NCI-H460 (cell line): ENCODE measurements at regions not wholly inside any gene's neighbourhood (a gene's known extent, or its start where the extent isn't known, plus 50 kb on each side); places are given as distances from the start of the nearest gene placed in this dataset.

Source experiments
- DNase-seq: peaks from one replicate; pipeline ENCODE4 v3.0.0-alpha.2; 2016; ENCODE audit warnings: low read depth; ENCODE audit errors: extremely low read depth

DNA sequence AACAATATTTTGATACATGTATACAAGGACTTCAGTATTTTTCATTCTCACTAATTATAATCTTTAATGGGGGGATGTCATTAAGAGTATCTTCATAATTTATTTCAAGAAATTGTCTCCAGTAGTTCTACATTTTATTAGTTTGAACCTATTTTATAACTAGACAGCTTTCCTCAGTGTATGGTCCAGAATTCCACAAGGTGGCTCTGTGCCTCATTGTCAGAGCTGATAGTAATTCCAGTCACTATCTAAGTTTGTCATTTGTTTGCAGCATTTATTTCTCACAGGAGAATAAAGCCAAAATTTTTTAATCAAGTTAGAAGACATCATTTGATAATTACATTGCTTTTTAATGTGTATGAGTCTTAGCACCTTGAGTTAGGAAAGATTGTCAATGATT, 1633.0 kb upstream of the PCDH20 start:
- peak; percentile 2 for DNase-seq

DNA sequence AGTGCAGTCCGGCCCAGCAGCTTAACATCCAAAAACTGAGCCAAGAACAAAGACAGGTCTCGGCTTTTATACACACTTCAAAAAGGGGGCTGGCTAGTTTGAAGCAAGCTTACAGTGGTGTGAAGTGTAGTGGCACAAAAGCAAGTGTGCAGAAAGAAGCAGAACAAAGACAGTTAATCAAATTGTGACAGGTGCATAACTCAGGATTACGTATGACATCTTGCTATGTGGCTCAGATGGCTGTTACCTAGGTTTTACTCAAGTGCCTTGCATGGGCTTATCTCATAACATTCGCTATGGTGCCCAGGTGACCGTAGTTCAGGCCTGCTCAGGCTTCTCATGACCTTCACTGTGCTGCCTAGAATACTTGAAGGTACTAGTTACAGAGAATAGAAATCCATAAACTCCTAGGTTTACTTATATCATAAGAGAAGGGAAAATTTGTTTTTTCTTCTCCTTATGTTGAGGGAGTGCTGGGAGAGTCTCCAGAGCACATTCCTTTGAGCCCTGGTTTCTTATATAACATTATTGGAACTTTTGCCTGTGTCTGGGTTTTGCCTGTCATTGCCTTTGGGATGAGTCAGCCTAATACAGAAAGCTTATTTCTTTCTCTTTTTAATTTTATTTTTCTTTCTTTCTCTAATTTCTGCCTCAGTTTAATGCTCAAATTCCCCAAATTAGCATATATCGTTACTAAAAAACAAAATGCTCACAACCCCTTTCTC, 1629.1 kb upstream of the PCDH20 start:
- DNase-seq = no peak

DNA sequence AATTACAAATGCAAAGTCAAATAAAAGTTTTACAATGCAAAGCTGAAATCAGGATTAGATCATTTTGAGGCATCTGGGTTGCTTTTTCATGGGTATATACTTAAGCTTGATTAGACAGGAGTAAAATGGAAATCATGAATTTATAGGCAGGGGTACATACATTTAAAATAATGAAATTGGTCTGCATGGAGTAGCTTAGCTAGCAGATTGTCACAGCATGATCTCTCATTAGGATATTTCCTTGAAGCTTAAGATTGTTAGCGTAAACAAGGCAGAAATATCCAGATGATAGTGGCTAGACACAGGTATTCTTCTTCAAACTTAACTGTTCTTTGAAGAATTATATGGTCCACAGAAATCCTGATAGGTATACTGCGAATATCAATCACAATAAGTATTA, 1627.0 kb upstream of the PCDH20 start:
- no peak for DNase-seq

DNA sequence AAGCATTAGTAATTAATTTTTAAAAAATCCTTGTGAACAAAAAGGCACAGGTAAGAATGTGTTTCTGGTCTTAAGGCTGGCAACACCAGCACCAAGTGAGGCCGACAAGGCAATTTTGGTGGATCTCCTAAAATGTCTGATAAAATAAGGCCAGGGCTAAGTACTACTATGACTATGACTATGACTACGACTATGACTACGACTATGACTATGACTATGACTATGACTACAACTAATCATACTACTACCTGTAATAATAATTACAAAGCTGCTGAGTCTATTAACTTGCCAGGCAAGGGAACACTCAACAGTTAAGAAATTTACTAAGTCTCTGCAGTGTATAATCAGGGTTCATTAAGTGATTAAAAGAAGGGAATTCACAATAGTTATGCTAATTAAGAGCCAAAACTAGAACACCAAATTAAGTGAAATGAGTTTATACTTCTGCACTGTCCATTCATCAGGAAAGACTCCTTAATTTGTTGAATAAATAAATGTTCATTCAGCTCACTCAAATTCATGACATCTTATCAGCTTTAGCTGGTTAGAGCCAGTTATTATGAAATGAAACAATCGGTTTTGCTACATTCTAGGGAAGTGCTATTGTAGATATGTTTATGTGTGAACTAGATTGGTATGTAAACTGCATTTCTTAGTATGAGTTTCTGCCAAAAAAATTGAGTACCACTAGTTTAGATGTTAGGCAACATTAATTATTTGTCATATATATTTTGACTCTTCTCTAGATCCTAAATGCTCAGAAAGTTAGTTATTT, 1626.2 kb upstream of the PCDH20 start:
- no peak for DNase-seq

DNA sequence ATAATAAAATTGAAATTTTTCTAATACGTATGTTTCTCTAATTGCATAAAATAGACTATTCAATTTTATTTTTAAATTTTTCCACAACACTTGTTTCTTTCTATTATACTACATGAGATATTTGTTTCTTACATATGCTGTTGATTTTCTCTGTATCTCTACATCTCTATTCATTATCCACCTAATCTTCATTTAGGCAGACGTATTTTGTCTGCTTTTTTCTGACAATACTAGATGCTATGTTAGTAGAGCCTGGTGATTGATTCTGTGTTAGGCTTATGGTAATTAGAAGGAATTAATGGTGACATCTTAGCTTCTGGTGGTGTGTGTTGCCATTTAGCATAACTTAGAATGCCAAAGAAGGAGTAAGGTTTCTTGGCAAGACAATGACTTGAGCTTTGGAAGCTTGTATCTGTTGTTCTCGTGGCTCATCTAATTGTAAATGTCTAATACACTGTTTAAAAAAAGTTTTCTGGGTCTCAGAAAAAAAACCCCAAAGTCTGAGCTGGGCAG, 1610.7 kb upstream of the PCDH20 start:
- DNase-seq = no peak

DNA sequence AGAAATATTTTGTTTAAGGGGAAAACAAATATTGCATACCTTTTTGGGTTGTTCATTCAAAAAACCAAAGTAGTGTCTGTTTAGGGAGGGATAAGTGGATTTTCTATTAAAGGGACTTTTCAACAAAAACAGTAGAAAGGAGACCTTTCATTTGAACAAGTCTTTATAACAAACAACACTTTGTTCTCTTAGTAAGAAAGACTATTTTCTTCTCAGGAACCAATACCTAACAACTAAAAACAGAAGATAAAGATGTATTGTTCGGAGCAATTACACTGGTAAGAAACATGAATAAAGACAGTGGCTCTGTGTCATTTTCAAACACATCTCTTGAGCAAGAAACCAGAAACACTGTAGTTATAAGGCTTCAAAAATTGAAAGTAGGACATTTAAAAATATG, 1610.1 kb upstream of the PCDH20 start:
- no peak for DNase-seq

DNA sequence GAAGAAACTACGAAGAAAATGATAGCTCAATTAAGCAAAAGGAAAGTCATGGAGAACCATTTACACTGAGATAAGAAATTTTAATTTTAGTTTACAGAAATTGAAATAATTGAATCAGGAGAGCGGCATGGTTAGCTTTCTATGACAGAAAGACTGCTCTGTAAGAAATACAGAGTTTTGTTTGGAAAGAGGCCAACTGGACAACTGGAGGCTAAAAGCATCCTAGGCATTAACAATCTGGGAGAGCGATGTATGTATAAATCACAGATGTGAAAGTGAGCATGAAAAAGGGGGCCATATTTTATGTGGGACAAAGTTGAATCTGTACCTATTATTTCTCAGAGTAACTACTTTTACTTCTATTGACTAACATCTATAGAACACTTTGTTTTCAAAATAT, 1608.8 kb upstream of the PCDH20 start:
- DNase-seq = no peak

DNA sequence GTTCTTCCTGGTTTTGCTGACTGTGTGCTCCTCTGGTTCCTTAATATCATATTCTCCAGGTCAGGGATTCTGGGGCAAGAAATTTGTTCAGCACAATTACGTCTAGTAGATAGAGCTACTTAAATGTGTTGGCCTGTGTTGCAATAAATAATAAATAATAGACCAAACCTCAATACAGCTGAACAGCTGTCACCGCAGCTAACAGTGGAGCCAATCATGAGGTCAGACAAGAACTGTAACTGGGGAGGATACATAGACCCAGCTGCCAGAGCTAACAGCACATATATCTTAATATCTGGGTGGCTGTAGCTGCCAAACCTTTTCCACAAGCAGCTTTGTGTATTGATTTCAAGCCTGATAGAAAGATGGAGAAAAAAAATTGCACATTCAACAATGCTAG, 1596.3 kb upstream of the PCDH20 start:
- DNase-seq = no peak

DNA sequence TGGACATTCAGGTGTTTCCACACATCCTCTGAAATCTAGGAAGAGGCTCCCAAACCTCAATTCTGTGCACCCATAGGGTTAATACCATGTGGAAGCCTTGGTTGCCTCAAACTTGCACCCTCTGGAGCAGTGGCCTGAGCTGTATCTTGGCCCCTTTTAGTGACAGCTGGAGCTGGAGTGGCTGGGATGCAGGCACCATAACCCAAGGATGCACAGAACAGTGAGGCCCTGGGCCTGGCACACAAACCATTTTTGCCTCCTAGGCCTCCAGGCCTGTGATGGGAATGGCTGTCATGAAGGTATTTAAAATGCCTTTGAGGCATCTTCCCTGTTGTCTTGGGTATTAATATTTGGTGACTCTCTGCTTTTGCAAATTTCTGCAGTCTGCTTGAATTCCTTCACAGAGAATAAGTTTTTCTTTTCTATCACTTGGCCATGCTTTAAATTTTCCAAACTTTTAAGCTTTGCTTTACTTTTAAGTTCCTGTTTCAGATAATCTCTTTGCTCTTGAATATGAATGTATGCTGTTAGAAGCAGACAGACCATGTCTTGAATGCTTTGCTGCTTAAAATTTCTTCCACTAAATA, 1594.5 kb upstream of the PCDH20 start:
- no peak for DNase-seq

DNA sequence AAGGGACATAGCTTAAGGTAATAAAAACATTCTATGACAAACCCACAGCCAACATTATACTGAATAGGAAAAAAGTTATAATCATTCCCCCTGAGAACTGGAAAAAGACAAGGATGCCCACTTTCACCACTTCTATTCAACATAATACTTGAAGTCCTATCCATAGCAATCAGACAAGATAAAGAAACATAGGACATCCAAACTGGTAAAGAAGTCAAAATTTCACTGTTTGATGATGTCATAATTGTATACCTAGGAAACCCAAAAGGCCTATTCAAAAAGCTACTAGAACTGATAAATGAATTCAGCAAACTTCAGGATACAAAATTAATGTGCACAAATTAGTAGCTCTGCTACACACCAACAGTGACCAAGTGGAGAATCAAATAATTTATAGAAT, 1590.0 kb upstream of the PCDH20 start:
- no peak for DNase-seq

DNA sequence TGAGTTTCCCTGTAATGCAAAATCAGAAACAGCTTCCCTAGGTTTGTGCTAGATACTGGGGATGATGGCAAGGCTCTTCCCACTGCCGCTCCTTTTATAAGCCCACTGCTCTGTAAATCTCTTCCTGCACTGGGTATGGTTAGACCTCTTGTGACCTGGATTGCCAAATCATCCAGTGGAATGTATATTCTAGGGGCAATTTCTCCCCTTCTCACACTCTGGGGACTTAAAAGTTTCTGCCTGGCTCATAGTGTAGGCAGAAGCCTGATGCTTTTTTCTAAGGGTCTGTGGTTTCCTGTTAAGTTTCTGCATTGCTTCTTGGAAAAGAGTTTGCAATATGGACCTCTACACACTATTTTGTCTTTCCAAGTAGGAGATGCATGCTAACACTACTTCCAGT, 1582.0 kb upstream of the PCDH20 start:
- no peak for DNase-seq

DNA sequence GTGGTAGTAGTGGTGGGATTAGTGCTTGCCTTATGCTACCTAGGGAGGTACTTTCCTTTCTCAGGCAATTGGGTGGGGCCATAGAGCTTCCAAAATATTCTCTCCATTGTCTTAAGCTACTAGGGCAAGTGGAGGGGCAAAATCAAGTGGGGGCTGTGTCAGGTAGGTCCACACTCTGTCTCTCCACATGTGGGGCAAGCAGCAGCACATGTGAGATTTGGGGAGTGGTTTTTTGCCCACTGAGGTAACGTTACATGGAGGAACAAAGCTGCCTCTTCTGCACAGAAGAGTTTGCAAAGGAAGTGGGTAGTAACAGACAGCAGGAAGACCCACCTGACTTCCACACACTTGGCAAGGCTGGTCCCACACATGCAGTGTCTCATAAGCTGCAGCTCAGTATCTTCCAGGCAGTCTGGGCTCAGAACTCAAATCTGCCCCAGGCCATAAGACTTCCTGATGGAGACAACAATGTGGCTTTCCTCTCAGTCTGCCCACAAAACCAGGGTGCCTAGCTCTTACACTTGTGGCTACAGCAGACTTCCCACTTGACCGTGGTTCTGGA, 1581.5 kb upstream of the PCDH20 start:
- no peak for DNase-seq

DNA sequence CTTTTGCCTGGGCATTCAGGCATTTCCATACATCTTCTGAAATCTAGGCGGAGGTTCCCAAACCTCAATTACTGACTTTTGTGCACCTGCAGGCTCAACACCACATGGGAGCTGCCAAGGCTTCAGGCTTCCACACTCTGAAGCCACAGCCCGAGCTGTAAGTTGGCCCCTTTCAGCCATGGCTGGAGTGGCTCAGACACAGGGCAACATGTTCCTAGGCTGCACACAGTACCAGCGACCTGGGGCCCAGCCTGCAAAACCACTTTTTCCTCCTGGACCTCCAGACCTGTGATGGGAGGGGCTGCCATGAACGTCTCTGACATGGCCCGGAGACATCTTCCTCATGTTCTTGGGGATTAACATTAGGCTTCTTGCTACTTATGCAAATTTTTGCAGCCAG, 1558.2 kb upstream of the PCDH20 start:
- DNase-seq = no peak

DNA sequence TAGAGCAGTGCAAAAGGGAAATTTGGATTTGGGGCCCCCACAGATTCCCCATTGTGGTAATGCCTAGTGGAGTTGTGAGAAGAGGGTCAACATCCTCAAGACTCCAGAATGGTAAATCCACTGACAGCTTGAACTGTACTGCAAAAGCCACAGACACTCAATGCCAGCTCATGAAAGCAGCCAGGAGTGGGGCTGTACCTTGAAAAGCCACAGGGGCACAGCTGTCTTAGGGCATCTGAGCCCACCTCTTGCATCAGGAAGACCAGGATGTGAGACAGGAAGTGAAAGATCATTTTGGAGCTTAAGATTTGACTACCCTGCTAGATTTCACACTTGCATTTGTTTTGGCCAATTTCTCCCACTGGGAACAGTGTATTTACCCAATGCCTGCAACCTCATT, 1548.9 kb upstream of the PCDH20 start:
- no peak for DNase-seq

DNA sequence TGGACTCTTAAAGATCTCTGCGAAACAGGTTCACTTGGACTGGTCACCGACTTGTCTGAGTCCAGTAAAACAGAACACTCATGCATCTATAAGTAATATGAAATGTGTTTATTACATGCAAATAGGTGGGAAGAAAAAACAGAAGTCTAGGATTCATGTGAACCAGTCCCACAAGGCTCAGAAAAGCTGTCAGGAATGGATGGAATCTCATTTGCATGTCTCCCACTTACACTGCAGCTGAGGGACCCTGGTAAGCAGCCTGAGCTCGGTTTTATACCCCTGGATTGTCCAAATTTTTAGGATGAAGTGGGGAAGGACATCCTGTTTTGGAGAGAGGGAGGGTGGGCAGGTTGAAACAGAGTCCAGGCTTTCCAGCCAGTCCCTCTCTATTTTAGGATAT, 1545.1 kb upstream of the PCDH20 start:
- DNase-seq = no peak

DNA sequence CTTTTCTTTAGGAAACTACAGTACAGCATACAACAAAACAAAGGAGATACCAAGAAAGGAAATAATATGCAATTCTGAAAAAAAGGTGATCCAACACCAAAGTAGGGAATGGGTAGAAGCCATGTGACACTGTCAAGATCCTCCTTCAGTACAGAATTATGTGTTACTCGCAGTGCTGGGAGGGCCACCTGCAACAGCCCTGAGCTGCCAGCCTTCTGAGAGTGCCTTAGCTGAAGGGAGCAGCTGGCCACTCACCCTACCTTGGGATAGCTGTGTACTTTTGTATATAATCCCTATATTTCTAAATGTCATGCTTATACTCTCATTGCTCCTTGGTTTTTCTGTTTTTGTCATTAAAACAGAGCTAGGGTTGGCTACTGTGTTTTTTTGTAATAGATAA, 1518.2 kb upstream of the PCDH20 start:
- DNase-seq = no peak

DNA sequence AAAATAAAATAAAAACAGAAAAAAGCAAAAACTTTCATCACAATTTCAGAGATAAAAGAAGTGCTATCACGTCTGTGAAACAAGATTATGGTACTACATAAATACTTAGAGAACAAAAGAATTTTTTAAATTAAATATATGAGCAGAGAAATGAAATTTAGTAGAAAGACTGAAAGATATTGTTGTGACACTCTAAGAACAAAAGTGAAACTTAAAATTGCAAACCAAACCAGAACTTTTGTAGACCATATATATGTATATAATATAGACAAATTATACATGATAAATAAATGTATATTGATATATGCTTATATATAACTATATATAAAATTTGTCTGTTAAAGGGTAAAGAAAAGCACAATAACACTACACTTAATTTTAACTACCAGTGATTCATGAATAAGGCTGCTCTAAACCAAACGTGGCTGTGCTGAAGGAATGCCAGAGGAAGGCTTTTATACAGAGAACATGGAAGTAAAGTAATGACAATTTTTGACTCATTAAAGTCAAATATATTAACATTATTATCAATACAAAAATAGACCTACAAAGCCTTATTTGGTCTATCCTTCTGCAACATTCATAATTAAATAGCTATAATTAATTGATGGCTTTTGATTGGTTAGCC, 1516.7 kb upstream of the PCDH20 start:
- no peak for DNase-seq

DNA sequence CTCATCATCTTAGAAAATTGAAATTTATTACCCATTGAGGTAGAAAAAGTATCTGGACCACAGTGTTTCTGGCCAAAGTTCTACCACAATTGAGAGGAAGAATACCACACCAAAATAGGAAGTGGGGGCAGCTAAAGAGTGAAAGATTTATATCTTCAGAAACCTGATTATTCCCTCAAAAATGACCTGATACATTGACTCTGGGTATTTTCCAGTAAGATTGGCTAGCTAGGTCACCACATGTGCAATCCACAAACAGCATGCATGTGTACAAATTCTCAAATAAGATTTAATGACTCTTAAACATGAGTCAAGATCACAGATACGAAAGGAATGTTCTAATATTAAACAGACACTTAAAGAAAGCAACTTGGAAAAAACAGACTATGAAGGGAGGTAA, 1516.2 kb upstream of the PCDH20 start:
- no peak for DNase-seq

DNA sequence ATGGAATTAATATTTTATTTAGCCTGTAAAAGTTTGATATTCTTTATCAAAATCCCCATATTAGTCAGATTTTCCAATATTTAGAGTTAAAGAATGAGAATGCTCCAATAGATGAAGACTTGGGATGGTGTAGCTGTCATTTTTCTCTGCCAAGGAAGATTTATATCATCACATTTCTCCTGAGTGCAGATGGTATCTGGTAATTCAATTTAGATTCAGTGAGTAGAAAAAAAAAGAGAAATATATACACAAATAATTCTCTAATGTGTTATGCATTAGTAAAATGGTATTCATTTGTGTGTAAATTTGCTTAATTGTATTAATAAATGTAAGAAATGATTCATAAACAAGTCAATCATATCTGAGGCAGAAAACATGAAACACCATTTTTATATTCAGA, 1508.7 kb upstream of the PCDH20 start:
- DNase-seq = no peak

DNA sequence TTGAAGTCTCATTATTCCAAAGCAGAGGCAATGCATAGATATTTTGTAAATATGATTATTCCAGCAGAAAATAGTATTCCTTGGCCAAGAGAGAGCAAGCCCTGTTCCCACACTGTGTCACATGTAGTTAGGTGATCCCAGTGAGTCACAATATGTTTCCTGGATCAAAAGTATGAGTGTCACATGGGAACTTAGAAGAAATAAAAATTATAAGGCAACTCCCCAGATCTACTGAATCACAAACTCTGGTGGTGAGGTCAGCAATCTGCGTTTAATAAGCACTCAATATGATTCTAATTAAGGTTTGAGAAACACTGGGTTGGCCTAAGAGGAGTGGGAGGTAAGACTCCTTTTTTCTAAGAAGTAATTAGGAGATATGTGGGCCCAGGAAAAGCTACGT, 1504.5 kb upstream of the PCDH20 start:
- no peak for DNase-seq

DNA sequence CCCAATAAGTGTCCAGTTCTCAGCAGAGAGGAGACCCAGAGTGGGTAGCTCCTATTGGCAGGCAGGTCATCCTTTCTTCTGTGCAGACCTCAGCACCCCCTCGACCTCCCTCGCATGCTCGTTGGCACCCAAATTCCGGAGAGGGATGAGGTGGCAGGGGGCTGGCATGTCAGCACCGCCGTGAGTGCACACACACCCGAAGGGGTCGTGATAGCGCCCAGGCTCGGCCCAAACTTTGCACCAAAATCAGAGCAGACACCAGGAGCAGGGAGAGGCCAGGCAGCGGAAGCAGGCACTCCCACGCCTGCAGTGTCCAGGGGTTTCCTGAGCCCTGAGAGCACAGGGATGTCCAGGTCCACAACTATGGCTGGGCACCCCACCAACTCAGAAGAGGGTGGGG, 1503.8 kb upstream of the PCDH20 start:
- DNase-seq = no peak
